Lower leg skin (tissue), 3 donors: ENCODE measurements at regions not wholly inside any gene's neighbourhood (a gene's known extent, or its start where the extent isn't known, plus 50 kb on each side); places are given as distances from the start of the nearest gene placed in this dataset.

ENCODE experiments used
- CTCF ChIP-seq, 3 donors: fragments of 450-650 bp; IDR thresholded peaks; one replicate each; pipeline ENCODE4 v1.5.1; 2016; ENCODE audit warnings: antibody characterized with exemption in 3 of 3, mild to moderate bottlenecking in 3 of 3, moderate library complexity in 2 of 3
- POLR2A ChIP-seq, 2 donors: fragments of 450-650 bp; IDR thresholded peaks; one replicate each; pipeline ENCODE4 v1.6.1; 2016 to 2017; ENCODE audit warnings: antibody characterized with exemption in 2 of 2, mild to moderate bottlenecking in 1 of 2, moderate library complexity in 1 of 2

GRCh38 chr11:81222491-81222890, 1511.2 kb downstream of the FAM181B start:
- no peak for TF ChIP-seq POLR2A (IDR thresholded peaks at IDR 0.05)
- TF ChIP-seq CTCF (IDR thresholded peaks at IDR 0.05), result no peak
